ENCODE measurements at regions not wholly inside any gene's neighbourhood (a gene's known extent, or its start where the extent isn't known, plus 50 kb on each side); places are given as distances from the start of the nearest gene placed in this dataset.
"Not testable (repeated sequence)": the region's sequence is repeated elsewhere in the genome, so short reads cannot be mapped to it uniquely, and the experiment has no call there.

DNA sequence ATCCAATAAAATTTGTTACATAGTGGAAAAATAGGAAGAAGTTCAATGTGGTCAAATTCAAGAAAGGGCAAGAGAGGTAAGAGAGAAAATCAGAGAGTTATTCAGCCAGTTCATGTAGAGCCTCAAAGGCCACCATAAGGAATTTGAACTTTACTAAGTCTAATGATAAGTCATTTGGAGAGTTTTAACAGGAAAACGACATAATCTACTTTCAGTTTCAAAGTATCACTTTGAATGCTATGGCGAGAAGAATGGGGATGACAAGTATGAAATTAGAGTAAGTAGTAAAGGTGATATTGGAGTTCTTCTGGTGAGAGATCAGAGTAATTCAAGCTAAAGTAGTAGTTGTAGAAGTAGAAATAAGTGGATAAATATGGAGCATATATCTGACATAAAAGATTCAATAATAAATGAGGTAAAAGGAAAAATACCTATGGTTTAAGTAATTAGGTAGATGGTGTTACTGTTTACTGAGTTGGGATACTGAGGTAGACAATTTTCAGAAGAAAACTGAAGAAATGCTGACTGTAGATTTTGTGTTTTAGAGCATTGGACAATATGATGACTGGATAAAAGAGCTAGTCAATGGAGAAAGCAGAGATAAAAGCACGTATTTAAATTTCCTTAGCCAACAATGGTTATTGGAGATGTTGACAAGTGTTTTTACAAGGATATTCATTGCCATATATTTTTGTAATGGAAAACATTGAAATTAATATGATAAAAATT, 331.7 kb upstream of the ADGRL3 start:
- no peak for DNase-seq
- in situ Hi-C loops (cut with HindIII; ENCODE audit: low pct_ligation_motif_present, low pct_unique_long_range_greater_than_20kb, low sequenced_read_pairs) = no loop called here

DNA sequence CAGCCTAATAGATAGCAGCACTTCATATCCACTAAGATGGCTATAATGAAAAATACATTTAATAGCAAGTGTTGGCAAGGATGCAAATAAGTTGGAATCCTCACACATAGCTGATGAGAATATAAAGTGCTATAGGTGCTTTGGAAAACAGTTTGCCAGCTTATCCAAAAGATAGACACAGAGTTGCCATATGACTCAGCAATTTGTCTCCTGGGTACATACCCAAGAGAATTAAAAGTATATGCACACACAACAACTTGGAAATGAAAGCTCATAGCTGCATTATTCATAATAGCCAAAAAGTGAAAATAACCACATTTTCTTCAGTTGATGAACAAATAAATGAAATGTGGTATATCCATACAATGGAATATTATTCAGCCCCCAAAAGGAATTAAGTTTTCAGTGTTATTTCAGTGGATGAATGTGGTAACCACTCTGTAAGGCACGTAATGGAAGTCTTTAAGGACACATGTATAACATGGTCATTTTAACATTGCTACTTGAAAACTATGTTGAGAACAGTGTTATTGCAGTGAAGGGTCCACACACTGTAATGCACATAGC, 320.9 kb upstream of the ADGRL3 start:
- no peak for DNase-seq
- in situ Hi-C loops (cut with HindIII; ENCODE audit: low pct_ligation_motif_present, low pct_unique_long_range_greater_than_20kb, low sequenced_read_pairs) = no loop called here

DNA sequence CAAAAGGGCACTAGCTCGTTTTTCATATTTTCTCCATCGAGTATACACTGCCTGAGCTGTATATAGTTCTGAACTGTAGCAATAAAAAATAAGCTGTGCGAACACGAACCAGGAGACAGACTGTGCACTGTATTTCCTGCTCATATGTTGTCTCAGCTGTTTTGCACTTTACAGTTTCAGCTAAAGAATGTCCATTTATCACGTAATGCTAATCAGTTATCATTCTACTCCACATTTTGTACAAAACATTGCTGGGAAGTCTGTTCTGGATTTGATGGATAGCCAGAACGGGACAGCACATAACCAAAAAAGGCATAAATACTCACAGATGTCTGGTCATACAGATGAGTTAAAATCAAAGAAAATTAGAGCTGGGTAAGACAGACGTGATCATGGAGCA, 315.5 kb upstream of the ADGRL3 start:
- no peak for DNase-seq
- in situ Hi-C loops (cut with HindIII; ENCODE audit: low pct_ligation_motif_present, low pct_unique_long_range_greater_than_20kb, low sequenced_read_pairs) = no loop called here

DNA sequence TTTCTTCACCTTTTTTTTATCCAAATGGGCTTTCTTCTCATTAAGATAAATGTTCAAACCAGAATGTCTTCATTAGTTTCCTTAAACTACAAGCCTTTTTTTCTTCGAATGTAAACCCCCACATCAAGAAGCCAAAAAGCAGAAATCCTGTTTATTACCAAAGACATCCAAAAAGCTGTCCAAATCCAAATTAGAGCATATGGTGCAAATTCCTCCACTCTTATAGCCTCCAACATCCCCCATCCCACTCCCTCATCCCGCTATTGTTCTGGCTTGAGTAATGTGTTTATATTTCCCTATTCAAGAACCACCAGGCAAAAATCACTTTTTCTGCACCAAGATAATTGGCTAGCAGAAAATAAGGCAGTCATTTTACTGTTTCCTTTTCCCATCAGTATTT, 315.1 kb upstream of the ADGRL3 start:
- in situ Hi-C loops (cut with HindIII; ENCODE audit: low pct_ligation_motif_present, low pct_unique_long_range_greater_than_20kb, low sequenced_read_pairs) = no loop called here
- no peak for DNase-seq

DNA sequence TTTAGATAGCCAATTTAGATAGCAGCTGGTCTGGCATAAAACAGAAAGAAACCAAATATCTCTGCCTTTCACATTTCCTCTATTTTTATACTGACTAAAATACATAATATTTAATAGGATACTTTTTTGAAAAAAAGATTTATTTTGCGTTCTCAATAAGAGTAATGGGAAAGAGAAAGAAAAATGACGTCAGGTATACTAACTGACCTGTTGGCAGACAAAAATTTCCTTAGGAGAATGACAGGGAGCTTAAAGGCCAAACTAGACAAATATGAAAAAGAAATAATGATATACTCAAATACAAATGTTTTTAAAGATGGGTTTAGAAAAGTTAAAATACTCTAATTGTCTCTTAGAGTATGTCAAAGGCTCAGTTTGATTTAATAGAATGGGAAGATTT, 309.4 kb upstream of the ADGRL3 start:
- in situ Hi-C loops (cut with HindIII; ENCODE audit: low pct_ligation_motif_present, low pct_unique_long_range_greater_than_20kb, low sequenced_read_pairs) = no loop called here
- no peak for DNase-seq

DNA sequence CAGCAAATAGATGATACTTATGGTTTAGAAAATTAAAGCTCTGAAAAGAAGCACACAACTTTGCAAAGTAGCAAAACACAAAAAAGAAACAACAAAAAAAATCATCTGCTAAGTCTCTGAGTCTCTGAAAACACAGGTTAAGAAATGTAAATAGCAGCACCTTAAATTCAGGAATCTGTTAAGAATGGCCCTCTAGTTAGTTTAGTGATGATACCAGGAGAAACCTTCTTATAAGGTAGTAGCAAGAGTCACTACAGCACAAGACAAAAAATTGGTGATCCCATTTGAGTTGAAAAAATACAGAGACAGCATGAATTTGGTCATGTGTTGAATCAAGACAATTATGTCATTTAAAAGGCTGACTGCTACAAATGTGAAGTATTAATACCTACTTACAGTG, 308.2 kb upstream of the ADGRL3 start:
- in situ Hi-C loops (cut with HindIII; ENCODE audit: low pct_ligation_motif_present, low pct_unique_long_range_greater_than_20kb, low sequenced_read_pairs) = no loop called here
- no peak for DNase-seq

DNA sequence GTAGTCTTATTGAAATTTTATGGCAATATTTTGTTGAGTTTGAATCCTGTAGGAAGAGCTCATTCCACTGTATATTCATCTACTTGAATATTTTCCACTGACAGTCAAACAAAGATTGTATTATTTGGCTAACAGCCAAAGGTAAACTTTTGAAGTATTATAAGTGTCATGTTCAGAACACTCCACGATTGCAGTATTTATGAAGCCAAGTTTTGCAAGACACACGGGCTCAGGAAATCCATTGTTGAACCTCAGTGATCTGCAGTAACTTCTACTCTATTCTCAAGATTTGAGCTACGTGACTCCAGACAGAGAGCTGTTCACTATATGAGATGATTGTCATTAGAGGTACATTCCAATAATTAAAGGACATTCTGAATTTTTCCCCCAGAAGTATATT, 302.7 kb upstream of the ADGRL3 start:
- no peak for DNase-seq
- in situ Hi-C loops (cut with HindIII; ENCODE audit: low pct_ligation_motif_present, low pct_unique_long_range_greater_than_20kb, low sequenced_read_pairs) = no loop called here

DNA sequence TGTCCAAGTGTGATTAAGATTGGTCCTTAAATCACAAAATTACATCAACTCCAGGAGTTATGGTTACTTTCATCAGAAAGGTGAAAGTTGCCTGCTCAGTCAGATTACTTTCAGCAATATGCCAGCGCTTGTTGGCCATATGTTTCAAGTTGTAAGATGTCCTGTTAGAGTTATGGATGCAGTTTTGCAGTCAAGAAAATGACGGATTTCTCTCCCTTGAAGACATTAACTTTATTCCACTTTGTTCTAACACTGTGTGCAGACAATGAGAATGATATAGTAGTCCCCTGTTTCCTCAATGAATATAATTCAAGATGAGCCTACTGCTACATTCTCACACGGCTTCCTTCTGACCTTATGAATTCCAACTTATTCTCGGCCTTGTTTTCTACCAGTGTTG, 295.0 kb upstream of the ADGRL3 start:
- in situ Hi-C loops (cut with HindIII; ENCODE audit: low pct_ligation_motif_present, low pct_unique_long_range_greater_than_20kb, low sequenced_read_pairs) = no loop called here
- DNase-seq = no peak

DNA sequence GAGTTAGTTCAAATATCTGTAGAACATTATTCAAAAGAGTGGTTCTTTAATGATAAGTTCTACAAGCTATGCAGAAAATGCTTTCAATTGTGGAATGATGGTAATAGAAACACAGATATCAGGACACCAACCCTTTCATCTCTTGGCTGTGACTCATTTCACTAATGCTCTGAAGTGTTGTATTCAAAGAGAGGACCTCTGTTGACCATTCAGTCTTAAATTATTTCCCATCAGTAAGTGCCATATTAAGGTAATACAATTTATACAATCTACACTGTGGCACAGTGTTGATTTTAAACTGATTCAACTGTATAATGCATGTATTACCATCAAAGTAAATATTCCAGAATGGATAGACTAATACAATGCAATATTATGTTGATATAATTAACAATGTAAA, 289.0 kb upstream of the ADGRL3 start:
- DNase-seq = no peak
- in situ Hi-C loops (cut with HindIII; ENCODE audit: low pct_ligation_motif_present, low pct_unique_long_range_greater_than_20kb, low sequenced_read_pairs) = no loop called here

DNA sequence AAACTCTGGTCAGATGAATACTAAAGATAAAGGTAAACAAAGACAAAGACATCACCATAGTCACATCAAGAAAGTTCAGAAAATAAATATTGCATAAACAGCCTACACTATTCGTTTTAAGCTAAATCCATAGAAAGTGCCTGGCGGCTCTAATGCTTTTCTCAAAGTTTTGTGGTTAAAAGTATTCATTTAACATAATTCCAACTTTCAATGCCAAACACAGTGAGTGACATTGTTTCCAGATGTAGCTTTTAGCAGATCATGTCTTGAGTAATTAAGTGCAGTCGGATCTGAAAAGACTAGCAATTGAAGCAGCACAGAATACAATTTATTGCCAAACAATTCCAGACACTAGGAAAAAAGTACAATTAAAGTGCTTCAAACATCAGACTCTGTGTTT, 287.1 kb upstream of the ADGRL3 start:
- DNase-seq = no peak
- in situ Hi-C loops (cut with HindIII; ENCODE audit: low pct_ligation_motif_present, low pct_unique_long_range_greater_than_20kb, low sequenced_read_pairs) = no loop called here

DNA sequence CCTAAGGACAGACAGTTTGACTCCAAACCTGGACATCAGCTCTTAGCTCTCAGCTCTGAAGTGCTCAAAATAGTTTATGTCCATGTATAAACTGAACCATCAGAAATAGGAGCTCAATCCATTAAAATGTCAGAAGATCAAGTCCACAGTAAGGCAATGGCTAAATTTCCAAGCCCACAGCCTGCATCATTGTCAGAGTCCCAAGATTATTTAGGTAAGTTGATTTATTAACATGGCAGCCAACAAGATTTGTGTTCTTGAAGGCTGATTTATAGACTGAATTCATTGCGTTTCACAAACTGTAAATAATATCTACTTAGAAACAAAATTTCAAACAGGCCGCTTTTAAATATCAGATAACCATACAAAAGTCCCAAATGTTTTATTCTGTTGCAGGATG, 286.5 kb upstream of the ADGRL3 start:
- DNase-seq = no peak
- in situ Hi-C loops (cut with HindIII; ENCODE audit: low pct_ligation_motif_present, low pct_unique_long_range_greater_than_20kb, low sequenced_read_pairs) = no loop called here

DNA sequence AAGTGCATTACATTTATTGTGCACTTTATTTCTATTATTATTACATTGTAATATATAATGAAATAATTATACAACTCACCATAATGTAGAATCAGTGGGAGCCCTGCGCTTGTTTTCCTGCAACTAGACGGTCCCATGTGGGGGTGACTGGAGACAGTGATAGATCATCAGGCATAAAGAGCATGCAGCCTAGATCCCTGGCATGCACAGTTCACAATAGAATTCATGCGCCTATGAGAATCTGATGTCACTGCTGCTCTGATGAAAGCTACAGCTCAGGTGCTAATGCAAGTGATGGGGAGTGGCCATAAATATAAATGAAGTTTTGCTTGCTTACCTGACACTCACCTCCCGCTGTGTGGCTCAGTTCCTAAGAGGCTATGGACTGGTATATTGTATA, 278.4 kb upstream of the ADGRL3 start:
- not testable (repeated sequence) for DNase-seq

DNA sequence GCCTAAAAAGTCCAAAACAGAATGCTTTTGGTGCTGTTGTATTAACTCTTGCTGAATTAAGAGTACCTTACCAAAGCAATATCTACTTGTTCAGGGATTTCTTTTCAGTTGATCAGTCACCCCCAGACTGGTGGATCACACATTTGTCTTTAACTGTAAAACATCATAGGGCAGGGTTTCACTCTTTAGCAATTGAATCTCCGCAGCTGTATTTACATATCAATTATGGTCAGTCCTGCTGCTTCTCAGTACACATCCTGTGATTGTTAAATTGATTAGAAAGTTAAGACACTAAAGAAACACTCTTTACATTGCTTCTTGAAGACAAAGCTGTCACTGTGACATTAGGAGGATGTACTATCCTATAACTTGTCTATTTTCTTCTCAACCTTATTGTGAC, 277.1 kb upstream of the ADGRL3 start:
- in situ Hi-C loops (cut with HindIII; ENCODE audit: low pct_ligation_motif_present, low pct_unique_long_range_greater_than_20kb, low sequenced_read_pairs) = no loop called here
- no peak for DNase-seq

More for the DNA sequence above, 278.4 kb upstream of the ADGRL3 start:
- in situ Hi-C loops (cut with HindIII; ENCODE audit: low pct_ligation_motif_present, low pct_unique_long_range_greater_than_20kb, low sequenced_read_pairs) = not testable (repeated sequence)

DNA sequence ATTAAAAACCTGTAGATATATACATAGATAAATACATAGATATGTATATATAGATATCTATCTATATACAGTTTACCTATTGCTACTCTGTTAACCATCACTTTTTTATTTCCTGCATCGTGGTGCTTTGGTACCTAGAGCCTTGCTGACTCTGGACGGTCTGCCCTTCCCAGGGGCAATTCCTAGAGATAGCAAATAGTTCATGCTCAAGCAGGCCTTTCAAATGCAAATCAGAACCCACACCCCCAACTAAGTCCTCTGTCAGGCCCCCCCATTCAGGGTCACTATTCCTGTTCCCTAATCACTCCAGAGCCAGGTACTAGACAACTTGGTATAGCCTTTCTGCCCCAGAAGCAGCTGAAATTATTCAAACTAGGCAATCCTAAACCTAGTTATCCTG, 273.5 kb upstream of the ADGRL3 start:
- DNase-seq = no peak
- in situ Hi-C loops (cut with HindIII; ENCODE audit: low pct_ligation_motif_present, low pct_unique_long_range_greater_than_20kb, low sequenced_read_pairs) = no loop called here

DNA sequence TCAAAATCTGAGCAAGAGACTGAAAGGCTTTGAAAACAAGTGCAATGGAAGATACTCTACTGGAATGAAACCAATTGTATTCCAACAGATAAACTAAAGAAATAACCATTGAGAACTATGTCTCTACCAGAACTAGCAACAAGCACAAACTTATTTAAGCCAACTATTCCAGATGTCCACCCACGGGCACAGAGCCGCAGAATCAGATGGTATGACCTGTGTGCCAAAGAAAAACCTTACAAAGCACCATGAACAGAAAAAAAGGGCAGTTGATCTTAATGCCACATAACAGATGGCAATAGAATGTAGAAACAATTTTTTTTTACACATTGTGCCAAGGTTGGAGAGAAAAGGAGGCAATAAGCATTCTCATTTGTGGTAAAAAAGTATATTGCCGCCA, 269.3 kb upstream of the ADGRL3 start:
- DNase-seq = no peak
- in situ Hi-C loops (cut with HindIII; ENCODE audit: low pct_ligation_motif_present, low pct_unique_long_range_greater_than_20kb, low sequenced_read_pairs) = no loop called here

DNA sequence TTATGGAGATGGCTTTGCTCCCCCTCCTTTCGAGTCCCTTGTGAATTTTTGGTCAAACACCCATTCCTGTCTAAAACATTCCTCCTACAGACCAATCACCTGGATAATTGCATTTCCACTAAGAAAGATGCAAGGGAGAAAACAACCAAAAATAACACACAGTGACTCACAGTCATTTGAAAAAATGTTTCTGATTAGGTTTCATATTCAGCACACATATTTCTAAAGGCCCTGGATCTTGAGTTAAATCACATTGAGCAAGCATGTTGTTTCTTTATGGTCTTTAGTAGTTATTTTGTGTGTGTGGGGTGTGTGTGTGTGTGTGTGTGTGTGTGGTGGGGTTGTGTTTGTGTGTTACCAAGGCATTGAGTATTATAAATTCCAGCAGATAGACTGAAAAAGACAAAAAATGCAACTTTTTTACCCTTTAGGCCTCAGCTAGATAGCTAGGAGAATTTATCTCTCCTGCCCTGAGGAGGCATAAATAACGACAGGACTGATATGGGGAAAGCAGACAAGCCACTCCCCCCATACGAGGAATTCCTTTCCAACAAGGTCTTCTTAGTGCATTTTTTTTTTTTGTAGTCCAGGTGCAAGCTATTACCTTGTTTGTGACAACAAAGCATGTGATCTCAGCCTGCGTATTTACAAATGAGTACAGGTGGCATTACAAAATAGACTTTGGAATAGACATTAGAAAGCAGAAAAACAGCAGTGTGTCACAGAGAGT, 265.4 kb upstream of the ADGRL3 start:
- in situ Hi-C loops (cut with HindIII; ENCODE audit: low pct_ligation_motif_present, low pct_unique_long_range_greater_than_20kb, low sequenced_read_pairs) = no loop called here
- DNase-seq = no peak

DNA sequence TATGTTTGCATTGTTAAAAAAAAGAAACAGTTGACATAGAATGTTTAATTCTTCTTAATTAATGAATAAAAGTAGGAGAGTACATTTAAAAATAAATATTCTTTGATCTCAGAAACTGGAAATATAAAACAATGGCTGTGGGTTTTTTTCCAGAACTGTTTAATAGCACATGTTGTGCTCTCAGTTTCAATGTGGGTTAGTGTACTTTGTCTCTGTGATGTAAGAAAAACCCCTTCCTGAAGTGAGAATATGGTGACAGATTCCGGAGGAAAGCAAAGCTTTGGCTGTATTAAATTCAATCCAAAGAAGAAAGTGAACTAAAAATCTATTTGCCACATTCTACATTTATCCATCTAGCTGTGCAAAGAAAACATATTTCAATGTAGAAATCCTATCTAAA, 261.9 kb upstream of the ADGRL3 start:
- no peak for DNase-seq
- in situ Hi-C loops (cut with HindIII; ENCODE audit: low pct_ligation_motif_present, low pct_unique_long_range_greater_than_20kb, low sequenced_read_pairs) = no loop called here

DNA sequence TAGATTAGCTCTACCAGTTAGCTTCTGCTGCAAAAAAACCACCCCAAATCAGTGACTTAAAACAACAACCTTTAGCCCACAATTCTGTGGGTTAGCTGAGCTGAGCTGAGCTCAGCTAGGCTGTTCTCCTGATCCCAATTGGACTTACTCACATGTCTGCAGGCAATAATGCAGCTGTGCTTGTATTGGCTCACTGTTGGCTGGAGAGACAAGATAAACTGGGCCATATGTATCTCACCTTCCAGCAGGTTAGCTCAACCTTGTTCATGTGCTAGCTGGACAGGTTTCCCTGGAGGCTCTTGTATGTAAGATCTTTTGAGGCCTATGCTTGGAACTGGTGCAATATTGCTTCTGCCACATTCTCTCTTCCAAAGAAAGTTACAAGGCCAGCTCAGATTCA, 261.5 kb upstream of the ADGRL3 start:
- in situ Hi-C loops (cut with HindIII; ENCODE audit: low pct_ligation_motif_present, low pct_unique_long_range_greater_than_20kb, low sequenced_read_pairs) = no loop called here
- DNase-seq = no peak

DNA sequence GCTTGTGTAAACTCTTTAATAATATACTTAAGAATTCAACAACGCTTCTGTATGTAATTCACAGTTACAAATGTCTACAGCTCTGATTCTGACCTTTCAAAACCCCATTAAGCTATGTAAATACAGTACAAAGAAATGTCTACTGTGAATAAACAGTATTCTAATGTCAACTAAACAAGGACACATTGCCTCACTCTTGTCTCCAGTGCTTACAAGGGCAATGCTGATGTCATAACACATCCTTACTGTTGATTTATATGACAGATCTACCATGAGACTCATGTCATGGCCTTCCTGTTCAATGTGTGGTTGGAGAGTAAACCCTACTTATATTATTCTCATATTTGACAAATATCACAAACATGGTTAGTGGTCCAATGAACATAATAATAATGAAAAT, 256.1 kb upstream of the ADGRL3 start:
- in situ Hi-C loops (cut with HindIII; ENCODE audit: low pct_ligation_motif_present, low pct_unique_long_range_greater_than_20kb, low sequenced_read_pairs) = no loop called here
- DNase-seq = no peak

DNA sequence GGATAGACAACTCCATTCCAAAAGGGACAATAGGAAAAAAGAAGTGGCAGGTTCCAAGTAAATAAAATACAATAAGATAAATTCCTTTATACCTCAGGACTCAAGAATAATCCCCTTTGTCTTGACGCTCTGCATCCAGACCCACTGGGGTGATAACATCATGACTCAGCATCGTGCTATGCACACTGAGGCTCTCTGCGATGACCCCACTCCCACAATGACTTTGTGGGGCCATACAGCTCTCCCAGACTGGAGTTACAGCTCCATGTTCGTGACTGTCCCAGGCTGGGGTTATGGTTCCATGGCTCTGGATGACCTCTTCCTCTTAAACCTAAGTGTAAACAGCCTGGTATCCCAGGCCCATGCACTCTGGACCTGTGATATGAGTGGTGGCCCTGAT, 254.5 kb upstream of the ADGRL3 start:
- no peak for DNase-seq
- in situ Hi-C loops (cut with HindIII; ENCODE audit: low pct_ligation_motif_present, low pct_unique_long_range_greater_than_20kb, low sequenced_read_pairs) = no loop called here

Measured in ACHN (cell line).